Fibroblast of lung (primary cell): ENCODE measurements at regions not wholly inside any gene's neighbourhood (a gene's known extent, or its start where the extent isn't known, plus 50 kb on each side); places are given as distances from the start of the nearest gene placed in this dataset.
A peak's percentile ranks its signal among the peaks of the same experiment; 100 is the strongest.

Source experiments
- DNase-seq, 2 donors: peaks; one replicate each; pipeline versions ENCODE4 v3.0.0 to v3.0.0-alpha.2; 2010; ENCODE audit warnings: low read depth in 2 of 2
- H2AFZ ChIP-seq: 2 replicates; pipeline ENCODE4 v1.5.1; 2012; ENCODE audit warnings: low read length, control low read depth, inconsistent platforms
- H3K27ac ChIP-seq: 2 replicates; pipeline ENCODE4 v1.5.1; 2011; ENCODE audit warnings: low read length, control low read depth; ENCODE audit not compliant: insufficient read depth
- H3K27me3 ChIP-seq: 2 replicates; pipeline ENCODE4 v1.5.1; 2011; ENCODE audit warnings: mild to moderate bottlenecking, low read length; ENCODE audit not compliant: control insufficient read depth, insufficient read depth
- H3K36me3 ChIP-seq: 2 replicates; pipeline ENCODE4 v1.5.1; 2011; ENCODE audit warnings: low read length; ENCODE audit not compliant: control insufficient read depth, insufficient read depth
- H3K4me1 ChIP-seq: 2 replicates; pipeline ENCODE4 v1.5.1; 2011; ENCODE audit warnings: low read length; ENCODE audit not compliant: control insufficient read depth, insufficient read depth; ENCODE audit errors: extremely low read depth
- H3K4me2 ChIP-seq: 2 replicates; pipeline ENCODE4 v1.5.1; 2011; ENCODE audit warnings: low read length, control low read depth; ENCODE audit not compliant: insufficient read depth; ENCODE audit errors: extremely low read depth
- H3K4me3 ChIP-seq, 4 experiments: fragments of 200-600 bp in 1 of 4; sonication (generic) in 1 of 4; replicated peaks in 1 of 4; 2 replicates each; pipeline ENCODE4 v1.5.1; 2011 to 2016; ENCODE audit warnings: low read length in 4 of 4, low read depth in 3 of 4, mild to moderate bottlenecking in 3 of 4, control low read depth in 2 of 4, inconsistent platforms in 1 of 4, mixed read lengths in 1 of 4; ENCODE audit not compliant: insufficient read depth in 1 of 4; ENCODE audit errors: control extremely low read depth in 1 of 4
- H3K79me2 ChIP-seq: 2 replicates; pipeline ENCODE4 v1.5.1; 2012; ENCODE audit warnings: mild to moderate bottlenecking, low read length, inconsistent platforms; ENCODE audit not compliant: control insufficient read depth, insufficient read depth
- H3K9ac ChIP-seq: 2 replicates; pipeline ENCODE4 v1.5.1; 2011; ENCODE audit warnings: mild to moderate bottlenecking, low read length, control low read depth; ENCODE audit not compliant: insufficient read depth
- H3K9me3 ChIP-seq: 2 replicates; pipeline ENCODE4 v1.5.1; 2012; ENCODE audit warnings: low read depth, low read length; ENCODE audit not compliant: control insufficient read depth, insufficient read depth
- H4K20me1 ChIP-seq: 2 replicates; pipeline ENCODE4 v1.5.1; 2011; ENCODE audit warnings: low read length; ENCODE audit not compliant: control insufficient read depth, insufficient read depth; ENCODE audit errors: extremely low read depth
- EZH2 ChIP-seq: IDR thresholded peaks from 2 replicates; pipeline ENCODE4 v1.5.1; 2012; ENCODE audit warnings: low read length, control low read depth, mild to moderate bottlenecking; ENCODE audit errors: missing control alignments
- TF ChIP-seq, protein P1 (sequence below), 2 donors: IDR thresholded peaks in 1 of 2; conservative IDR thresholded peaks in 1 of 2; 1 replicate in 1 of 2; 2 replicates in 1 of 2; pipeline ENCODE4 v1.5.1; 2011 to 2012; ENCODE audit warnings: low read length in 2 of 2, control low read depth in 1 of 2, inconsistent platforms in 1 of 2, low read depth in 1 of 2, mild to moderate bottlenecking in 1 of 2

DNA sequence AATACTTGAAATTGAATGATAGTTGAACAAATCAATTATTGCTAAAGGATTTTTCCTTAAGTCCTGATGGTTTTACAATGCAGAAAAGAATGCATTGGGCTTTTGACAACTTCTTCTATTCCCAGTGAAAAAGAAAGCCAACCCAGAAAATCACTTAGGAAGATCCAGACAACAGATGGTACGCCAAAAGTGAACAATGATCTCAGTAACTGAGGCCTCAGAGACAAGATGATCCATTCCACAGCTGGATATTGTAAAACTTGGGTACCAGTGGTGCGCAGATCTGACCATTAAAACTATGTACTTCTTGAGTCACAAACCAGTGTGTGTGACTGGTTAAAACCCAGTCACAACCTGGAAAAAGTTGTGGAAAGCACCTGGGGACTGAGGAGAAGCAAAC is 173.5 kb downstream of the ETAA1 start:
- Histone ChIP-seq H3K27me3 (no peaks in the 10 kb centered on the region), H3K79me2 (no peaks in the 10 kb centered on the region)

DNA sequence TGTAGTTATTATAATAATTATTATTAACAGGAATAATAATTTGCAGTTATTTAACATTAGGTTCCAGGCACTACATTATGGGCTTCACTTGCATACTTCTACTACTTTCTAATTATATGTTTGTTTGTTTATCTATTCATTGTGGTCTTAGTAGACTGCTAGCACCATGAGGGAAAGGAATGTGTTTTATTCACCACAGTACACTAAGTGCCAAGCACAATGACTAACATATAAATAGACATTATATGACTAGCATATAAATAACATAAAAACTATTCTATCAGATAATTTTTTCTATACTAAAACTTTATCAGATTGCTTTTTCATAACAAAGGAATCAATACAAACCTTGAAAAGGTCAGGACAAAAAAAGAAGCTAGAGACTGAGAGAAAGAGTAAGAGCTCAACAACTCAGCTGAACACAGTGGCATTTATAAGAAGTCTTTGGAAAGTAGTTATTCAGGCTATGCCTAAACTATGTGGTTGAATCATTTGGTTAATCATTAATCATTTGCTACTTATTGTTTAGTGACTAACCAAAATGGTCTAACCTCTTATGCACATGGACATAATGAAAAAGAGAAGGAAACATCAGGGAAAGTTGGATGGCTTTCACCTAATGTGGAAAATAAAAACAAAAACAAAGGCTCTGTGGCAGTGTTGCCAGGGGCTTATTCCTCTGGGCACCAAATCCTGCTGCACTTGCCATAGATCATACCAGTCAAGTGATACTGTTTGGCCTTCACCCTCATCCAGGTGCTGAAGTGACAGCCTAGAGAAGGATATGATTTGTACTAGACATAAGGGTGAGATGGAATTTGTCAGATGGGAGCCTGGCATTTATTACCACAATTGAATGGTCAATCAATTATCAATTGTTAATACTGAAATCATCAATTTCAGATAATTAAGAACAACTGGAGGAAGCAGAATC is 174.9 kb downstream of the ETAA1 start:
- Histone ChIP-seq H4K20me1 (no peaks in the 10 kb centered on the region), H3K4me3 (no peak overlapping the region), H3K27me3 (no peaks in the 10 kb centered on the region), H3K9me3 (no peaks in the 10 kb centered on the region), H3K9ac (no peak overlapping the region), H3K36me3 (no peaks in the 10 kb centered on the region), H3K27ac (no peak overlapping the region), H3K79me2 (no peaks in the 10 kb centered on the region), H3K4me1 (peaks cover 3% of the 10 kb centered on the region), H2AFZ (no peak overlapping the region), H3K4me2 (no peak overlapping the region)
- peak; percentile 67 to 93 for DNase-seq
- no peak for TF ChIP-seq EZH2
- TF ChIP-seq, protein P1, sequence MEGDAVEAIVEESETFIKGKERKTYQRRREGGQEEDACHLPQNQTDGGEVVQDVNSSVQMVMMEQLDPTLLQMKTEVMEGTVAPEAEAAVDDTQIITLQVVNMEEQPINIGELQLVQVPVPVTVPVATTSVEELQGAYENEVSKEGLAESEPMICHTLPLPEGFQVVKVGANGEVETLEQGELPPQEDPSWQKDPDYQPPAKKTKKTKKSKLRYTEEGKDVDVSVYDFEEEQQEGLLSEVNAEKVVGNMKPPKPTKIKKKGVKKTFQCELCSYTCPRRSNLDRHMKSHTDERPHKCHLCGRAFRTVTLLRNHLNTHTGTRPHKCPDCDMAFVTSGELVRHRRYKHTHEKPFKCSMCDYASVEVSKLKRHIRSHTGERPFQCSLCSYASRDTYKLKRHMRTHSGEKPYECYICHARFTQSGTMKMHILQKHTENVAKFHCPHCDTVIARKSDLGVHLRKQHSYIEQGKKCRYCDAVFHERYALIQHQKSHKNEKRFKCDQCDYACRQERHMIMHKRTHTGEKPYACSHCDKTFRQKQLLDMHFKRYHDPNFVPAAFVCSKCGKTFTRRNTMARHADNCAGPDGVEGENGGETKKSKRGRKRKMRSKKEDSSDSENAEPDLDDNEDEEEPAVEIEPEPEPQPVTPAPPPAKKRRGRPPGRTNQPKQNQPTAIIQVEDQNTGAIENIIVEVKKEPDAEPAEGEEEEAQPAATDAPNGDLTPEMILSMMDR (conservative IDR thresholded peaks at IDR 0.05 in 1 of 2, IDR thresholded peaks at IDR 0.05 in 1 of 2; ENCODE audit: low read depth in 1 of 2, low read length in 2 of 2): no peak

More for the DNA sequence above, 173.5 kb downstream of the ETAA1 start:
- Histone ChIP-seq H3K9me3 (no peaks in the 10 kb centered on the region), H4K20me1 (no peaks in the 10 kb centered on the region), H2AFZ (no peak overlapping the region), H3K9ac (no peak overlapping the region), H3K4me2 (no peak overlapping the region), H3K36me3 (no peaks in the 10 kb centered on the region), H3K4me1 (peaks cover 7% of the 10 kb centered on the region), H3K27ac (no peak overlapping the region), H3K4me3 (no peak overlapping the region)
- DNase-seq: no peak
- TF ChIP-seq, protein P1 (conservative IDR thresholded peaks at IDR 0.05 in 1 of 2, IDR thresholded peaks at IDR 0.05 in 1 of 2; ENCODE audit: low read depth in 1 of 2, low read length in 2 of 2): no peak
- no peak for TF ChIP-seq EZH2

DNA sequence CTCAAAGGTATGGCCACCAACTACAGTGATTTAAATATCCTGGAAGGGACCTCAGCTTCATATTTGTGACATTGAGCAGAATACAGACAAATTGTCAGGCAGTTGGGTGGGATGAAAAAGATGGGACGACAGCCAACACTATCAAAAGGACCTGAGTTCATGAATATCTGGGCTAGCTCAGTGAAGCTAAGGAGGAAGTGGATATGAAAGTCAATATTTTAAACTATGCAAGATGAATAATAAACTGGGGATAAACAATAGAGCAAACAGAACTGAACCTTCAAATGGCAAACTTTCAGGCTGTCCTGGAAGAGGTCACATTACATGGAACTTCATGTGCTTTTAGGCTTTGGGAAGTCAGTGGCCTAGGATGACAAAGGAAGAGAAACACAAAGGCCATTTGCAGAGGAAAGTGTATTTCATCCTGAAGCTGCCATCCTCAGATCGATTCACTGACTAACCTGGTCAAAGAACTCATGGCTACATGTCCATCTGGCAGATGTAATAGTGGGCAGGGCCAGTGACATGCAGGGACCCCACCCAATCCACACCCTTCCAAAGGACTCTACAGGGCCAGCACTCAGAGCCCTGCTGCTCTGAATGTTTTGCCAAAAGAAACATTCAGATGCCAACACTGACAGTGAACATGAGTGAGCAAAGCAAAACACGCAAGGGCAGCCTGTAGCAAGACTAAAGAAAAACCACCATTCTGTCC is 175.7 kb downstream of the ETAA1 start:
- no peak overlapping the region for H3K27ac ChIP-seq

More for the DNA sequence above, 175.7 kb downstream of the ETAA1 start:
- Histone ChIP-seq H2AFZ (no peak overlapping the region), H3K4me1 (peaks cover 3% of the 10 kb centered on the region), H3K4me3 (no peak overlapping the region), H4K20me1 (no peaks in the 10 kb centered on the region), H3K36me3 (no peaks in the 10 kb centered on the region), H3K79me2 (no peaks in the 10 kb centered on the region), H3K27me3 (no peaks in the 10 kb centered on the region), H3K9ac (no peak overlapping the region), H3K4me2 (no peak overlapping the region), H3K9me3 (no peaks in the 10 kb centered on the region)
- peak; percentile 76 to 85 for DNase-seq
- TF ChIP-seq EZH2: no peak
- TF ChIP-seq, protein P1 (conservative IDR thresholded peaks at IDR 0.05 in 1 of 2, IDR thresholded peaks at IDR 0.05 in 1 of 2; ENCODE audit: low read depth in 1 of 2, low read length in 2 of 2): no peak
